HG03442 (cell line): ENCODE measurements at regions not wholly inside any gene's neighbourhood (a gene's known extent, or its start where the extent isn't known, plus 50 kb on each side); places are given as distances from the start of the nearest gene placed in this dataset.

Experiments
- ATAC-seq: cut with Tn5 transposase; IDR thresholded peaks from one replicate; pipeline ENCODE4 v1.9.1; 2021; ENCODE audit warnings: mild to moderate bottlenecking, moderate library complexity; ENCODE audit not compliant: unreplicated experiment

DNA sequence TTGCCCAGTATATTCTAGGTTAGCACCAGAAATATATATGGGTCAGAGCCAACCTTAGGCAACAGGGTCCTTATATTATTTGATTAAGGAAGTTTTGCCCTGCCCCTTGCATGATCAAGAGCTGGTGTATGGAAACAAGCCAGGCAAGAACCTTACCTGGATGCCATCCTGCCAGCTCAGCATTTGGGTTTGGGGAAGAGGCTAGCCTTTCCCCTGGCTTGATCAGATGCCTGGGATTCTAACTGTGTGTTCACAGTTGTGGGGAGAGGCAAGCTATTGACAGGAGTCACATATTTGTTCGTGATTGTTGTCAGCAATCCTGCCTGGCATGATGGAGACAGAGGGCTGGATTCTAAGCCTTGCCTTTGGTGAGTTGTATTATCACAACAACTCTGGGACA, 260.0 kb upstream of the DACH1 start:
- ATAC-seq: no peak

DNA sequence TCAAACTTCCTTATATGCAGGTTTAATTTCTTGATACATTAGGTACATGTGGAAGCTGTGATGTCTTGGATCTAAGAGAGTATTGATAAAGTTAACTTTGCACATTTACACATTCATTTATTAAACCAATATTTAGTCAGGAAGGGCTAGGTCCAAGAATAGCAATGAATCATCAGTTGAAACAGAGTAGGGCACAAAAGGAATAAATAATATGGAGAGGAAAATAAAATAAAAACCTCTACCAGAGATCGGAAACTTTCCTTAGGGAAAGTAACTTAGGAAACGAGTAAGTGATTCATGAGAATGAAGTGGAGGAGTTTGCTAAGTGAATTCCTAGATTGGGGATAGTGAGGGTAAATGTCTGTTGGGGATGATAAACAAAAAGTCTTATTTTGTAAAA, 259.4 kb upstream of the DACH1 start:
- no peak for ATAC-seq

DNA sequence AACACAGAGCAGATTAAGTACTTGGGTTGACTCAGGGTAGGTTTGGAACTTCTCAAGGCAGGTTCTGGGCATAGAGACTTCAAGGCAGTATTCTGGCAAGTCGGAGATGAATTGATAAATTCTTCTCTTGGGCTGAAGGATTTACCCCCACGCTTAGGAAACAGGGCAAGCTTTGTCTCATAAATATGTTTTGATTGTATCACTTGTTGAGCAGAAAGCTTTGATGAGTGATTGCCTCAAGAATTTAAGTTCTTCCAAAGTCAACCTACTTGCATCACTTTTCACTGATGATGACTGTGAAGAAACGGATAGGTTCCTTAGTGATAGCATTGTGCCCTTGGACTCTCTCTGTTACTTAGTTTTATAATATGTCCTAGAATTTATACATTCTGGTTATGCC, 258.6 kb upstream of the DACH1 start:
- ATAC-seq: no peak

DNA sequence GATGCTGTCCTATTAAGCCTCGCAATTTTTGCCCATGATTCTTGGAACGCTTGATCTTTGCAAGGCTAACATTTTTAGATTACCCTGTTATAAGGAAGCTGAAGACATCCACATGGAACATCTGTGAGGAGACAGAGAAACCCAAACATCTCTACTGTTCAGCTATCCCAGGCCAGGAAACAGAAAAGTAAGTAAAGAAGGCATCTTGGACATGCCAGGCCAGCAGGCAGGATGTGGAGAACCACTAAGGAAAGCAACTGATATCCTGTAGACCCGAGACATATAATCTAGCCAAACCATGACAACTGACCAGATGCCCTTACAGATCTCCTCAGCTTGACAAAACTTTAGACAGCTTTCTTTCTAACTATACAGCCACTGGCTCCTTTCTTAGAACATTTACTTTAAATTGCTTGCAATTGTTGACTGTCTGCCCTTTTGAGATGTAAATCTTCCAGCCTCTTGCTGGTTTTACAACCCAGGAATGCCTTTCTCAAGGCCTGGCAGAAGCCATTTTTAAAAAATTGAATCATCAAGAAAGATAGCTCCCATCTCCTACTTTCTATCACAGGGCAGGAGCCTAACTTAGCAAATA, 255.8 kb upstream of the DACH1 start:
- ATAC-seq: no peak

- ATAC-seq: no peak
These were observed 254.5 kb upstream of the DACH1 start for GRCh38 chr13:72121466-72121865.

- no peak for ATAC-seq
These were observed 253.6 kb upstream of the DACH1 start for GRCh38 chr13:72120632-72121031.

DNA sequence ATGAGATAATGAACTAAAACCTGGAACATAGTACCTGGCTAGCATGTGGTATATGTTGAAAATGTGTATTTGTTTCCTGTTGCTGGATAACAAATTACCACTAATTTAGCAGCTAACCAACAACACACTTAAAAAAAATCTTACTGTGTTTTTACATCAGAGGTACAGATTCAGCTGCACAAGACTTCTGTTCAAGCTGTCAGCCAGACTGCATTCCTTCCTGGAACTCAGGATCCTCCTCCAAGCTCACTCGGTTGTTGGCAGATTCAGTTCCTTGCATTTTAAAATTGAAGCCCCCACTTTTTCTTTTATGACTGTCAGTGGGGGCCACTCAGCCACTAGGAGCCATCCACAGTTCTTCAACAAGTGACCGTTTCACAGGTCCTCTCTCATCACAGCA, 246.9 kb upstream of the DACH1 start:
- no peak for ATAC-seq

- ATAC-seq: no peak
These were observed 246.1 kb upstream of the DACH1 start for GRCh38 chr13:72113076-72113475.

GRCh38 chr13:72112216-72112615, 245.2 kb upstream of the DACH1 start:
- no peak for ATAC-seq

DNA sequence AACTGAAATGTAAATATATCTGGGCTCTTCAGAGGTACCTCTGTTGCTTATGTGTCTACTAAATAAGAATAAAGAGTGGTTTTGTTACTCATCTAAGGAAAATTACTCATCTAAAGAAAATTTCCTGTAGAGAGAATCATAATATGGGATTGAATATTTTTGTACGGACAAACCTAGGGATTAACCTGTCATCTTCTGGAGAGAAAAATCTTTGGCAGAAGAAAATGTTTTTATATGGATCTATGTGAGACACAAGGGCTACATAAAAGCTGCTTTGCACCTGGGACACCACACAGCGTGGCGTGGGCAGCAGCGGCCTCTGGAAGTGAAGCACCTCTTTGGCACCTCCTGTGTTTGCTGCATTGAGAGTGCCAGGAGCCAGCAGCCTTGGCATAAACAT, 242.9 kb upstream of the DACH1 start:
- no peak for ATAC-seq

- no peak for ATAC-seq
These were observed 237.7 kb upstream of the DACH1 start for GRCh38 chr13:72104656-72105180.

DNA sequence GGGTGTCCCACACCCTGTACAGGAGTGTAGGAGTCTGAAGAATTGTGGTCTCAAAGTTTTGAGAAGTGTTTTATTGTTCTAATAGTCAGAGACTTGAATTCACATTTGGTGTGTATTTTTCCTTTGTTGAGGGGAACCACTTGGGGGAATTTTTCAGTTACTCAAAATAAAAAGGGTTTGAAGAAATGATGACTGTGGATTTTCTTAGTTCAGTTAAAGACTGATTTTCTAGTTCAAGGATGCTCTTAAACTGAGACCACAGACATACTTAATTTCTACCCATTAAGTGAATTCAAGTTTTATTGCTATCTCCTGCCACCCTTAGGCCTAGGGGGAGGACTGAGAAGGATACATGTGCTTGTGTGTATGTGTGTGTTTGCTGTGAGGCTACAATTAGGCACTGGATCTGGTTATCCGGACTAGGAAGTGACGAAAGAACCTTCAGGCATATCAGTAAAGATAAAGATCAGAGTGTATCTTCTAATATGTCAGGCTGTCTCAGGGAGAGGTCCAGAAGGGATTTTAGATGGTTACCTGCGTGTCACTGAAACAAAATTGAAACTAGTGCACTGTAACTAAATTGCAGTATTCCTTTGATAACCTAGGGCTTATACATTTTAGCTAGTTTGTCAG, 234.9 kb upstream of the DACH1 start:
- no peak for ATAC-seq

GRCh38 chr13:72100339-72100738, 233.3 kb upstream of the DACH1 start:
- no peak for ATAC-seq

- no peak for ATAC-seq
These were observed 230.6 kb upstream of the DACH1 start for GRCh38 chr13:72097568-72097967.

DNA sequence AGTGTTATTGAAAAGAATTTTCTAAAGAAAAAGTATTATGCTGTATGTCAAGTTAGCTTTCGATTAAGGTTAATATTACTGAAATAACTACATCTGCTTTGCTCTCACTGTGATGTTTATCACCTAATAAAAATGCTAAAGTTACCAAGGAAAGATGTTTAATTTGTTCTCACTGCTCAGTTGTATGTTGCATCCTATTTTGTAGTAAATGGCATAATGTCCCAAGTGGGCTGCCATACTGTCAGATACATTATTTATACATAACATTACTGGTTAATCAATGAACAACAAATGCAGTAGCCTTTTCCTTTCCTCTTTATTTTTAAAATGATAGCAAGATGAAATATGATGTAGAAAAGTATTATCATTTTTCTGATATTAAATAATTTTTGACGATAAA, 226.3 kb upstream of the DACH1 start:
- ATAC-seq: no peak

- ATAC-seq: no peak
These were observed 207.7 kb upstream of the DACH1 start for GRCh38 chr13:72074663-72075062.

DNA sequence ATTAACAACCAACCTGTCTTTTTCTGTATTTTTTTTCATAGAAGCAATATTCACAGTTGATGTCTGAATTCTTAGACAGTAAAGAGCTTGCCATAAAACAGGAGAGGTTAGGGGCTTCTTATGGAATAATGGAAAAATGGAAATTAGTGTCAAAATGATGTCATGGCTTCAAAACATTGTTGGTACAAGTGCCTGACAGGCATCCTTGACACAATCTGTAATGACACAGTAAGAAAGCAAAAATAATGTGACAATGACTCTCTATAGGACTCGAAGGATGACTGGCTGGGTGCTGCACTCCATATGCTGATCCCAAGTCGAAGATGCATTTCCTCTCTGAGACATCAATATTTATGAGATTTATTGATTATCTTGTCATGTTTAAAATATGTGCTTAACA, 205.3 kb upstream of the DACH1 start:
- no peak for ATAC-seq

DNA sequence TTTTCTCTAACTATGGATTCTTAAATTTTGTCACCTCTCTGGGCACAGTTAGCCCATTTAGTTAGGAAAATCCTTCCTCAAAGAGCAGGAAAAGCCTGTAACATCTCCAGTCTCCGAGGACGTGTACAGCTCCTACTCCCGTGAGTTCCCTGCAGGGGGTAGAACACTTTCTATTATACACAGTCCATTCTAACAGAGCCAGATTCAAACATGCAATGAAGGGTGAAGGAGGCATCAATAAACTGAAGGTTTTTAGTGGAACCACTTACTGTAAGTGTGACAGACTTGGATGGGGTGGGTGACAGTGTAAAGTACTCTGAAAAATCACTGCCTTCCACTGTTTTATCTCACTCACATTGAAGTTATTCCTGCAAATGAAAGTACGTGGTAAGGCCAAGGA, 204.7 kb upstream of the DACH1 start:
- no peak for ATAC-seq

GRCh38 chr13:72062566-72062965, 195.6 kb upstream of the DACH1 start:
- ATAC-seq: no peak

DNA sequence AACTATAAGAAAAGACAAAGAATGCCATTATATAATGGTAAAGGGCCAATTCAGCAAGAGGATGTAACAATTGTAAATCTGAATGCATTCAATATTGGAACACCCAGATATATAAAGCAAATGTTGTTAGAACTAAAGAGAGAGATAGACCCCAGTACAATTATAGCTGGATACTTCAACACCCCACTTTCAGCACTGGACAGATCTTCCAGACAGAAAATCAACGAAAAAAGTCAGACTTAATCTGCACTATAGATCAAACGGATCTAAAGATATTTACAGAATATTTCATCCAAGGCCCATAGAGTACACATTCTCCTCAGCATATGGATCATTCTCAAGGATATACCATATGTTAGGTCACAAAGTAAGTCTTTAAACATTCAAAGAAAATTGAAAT, 194.6 kb upstream of the DACH1 start:
- no peak for ATAC-seq

- no peak for ATAC-seq
These were observed 183.2 kb upstream of the DACH1 start for GRCh38 chr13:72050251-72050650.

GRCh38 chr13:72043366-72043765, 176.4 kb upstream of the DACH1 start:
- ATAC-seq: no peak

- no peak for ATAC-seq
These were observed 174.2 kb upstream of the DACH1 start for GRCh38 chr13:72041165-72041564.
